ENCODE measurements at regions not wholly inside any gene's neighbourhood (a gene's known extent, or its start where the extent isn't known, plus 50 kb on each side); places are given as distances from the start of the nearest gene placed in this dataset.

- no peak for TF ChIP-seq CTCF (IDR thresholded peaks at IDR 0.05; ENCODE audit: insufficient read depth, low read length)
- TF ChIP-seq POLR2AphosphoS5 (IDR thresholded peaks at IDR 0.05; ENCODE audit: low read depth), result no peak
- TF ChIP-seq GABPA (IDR thresholded peaks at IDR 0.05; ENCODE audit: low read depth), result no peak
- TF ChIP-seq REST (IDR thresholded peaks at IDR 0.05; ENCODE audit: insufficient replicate concordance, low read depth), result no peak
These were observed 404.7 kb upstream of the FLRT2 start for GRCh38 chr14:85125291-85125670.
